Gastroesophageal sphincter (tissue), 4 donors: ENCODE measurements at regions not wholly inside any gene's neighbourhood (a gene's known extent, or its start where the extent isn't known, plus 50 kb on each side); places are given as distances from the start of the nearest gene placed in this dataset.

Experiments
- ATAC-seq: fragments of 150-250 bp; one replicate; pipeline ENCODE4 v1.9.1; 2016; ENCODE audit warnings: mild to moderate bottlenecking, moderate library complexity
- H3K27ac ChIP-seq, 4 donors: fragments of 200-600 bp; sonication (generic) in 3 of 4; 1 replicate in 3 of 4; 2 replicates in 1 of 4; pipeline ENCODE4 v1.5.1; 2016 to 2019
- H3K27me3 ChIP-seq: fragments of 200-600 bp; sonication (generic); one replicate; pipeline ENCODE4 v1.5.1; 2019
- H3K36me3 ChIP-seq, 2 donors: fragments of 200-600 bp; sonication (generic); one replicate each; pipeline ENCODE4 v1.5.1; 2019; ENCODE audit warnings: control low read depth in 1 of 2
- H3K4me1 ChIP-seq, 3 donors: fragments of 200-600 bp; sonication (generic); 1 replicate in 2 of 3; 2 replicates in 1 of 3; pipeline ENCODE4 v1.5.1; 2016 to 2019; ENCODE audit warnings: control low read depth in 2 of 3
- H3K4me3 ChIP-seq, 2 donors: fragments of 200-600 bp; sonication (generic); one replicate each; pipeline ENCODE4 v1.5.1; 2019; ENCODE audit warnings: mild to moderate bottlenecking in 1 of 2, moderate library complexity in 1 of 2
- H3K9me3 ChIP-seq, 3 donors: fragments of 200-600 bp; sonication (generic); one replicate each; pipeline ENCODE4 v1.5.1; 2017 to 2019; ENCODE audit warnings: control low read depth in 2 of 3
- CTCF ChIP-seq, 4 experiments: fragments of 200-600 bp in 2 of 4; fragments of 450-650 bp in 2 of 4; sonication (generic) in 1 of 4; IDR thresholded peaks; one replicate each; pipeline ENCODE4 v1.5.1; 2017 to 2019; ENCODE audit warnings: antibody characterized with exemption in 4 of 4, mild to moderate bottlenecking in 2 of 4, moderate library complexity in 2 of 4
- EP300 ChIP-seq: sonication (generic); formaldehyde crosslinking; IDR thresholded peaks from one replicate; pipeline ENCODE4 v1.6.1; 2017; ENCODE audit warnings: antibody characterized with exemption, mild to moderate bottlenecking
- POLR2A ChIP-seq, 2 donors: fragments of 450-650 bp; IDR thresholded peaks; one replicate each; pipeline ENCODE4 v1.6.1; 2017; ENCODE audit warnings: antibody characterized with exemption in 2 of 2, mild to moderate bottlenecking in 2 of 2, moderate library complexity in 1 of 2
- POLR2AphosphoS5 ChIP-seq: sonication (generic); formaldehyde crosslinking; IDR thresholded peaks from one replicate; pipeline ENCODE4 v1.6.1; 2017; ENCODE audit warnings: antibody characterized with exemption
- WGBS, 2 donors: methylation state at CpG; one replicate each; pipeline ENCODE4 v1.1.5; 2018; ENCODE audit warnings: low coverage in 1 of 2; 5-methylcytosine and 5-hydroxymethylcytosine counted together

- 67 to 69% methylated on average over 3 of the region's 3 CpGs for WGBS, 2 donors
- TF ChIP-seq EP300 (no peak), POLR2AphosphoS5 (no peak), CTCF (IDR thresholded peaks at IDR 0.05) (no peak), POLR2A (IDR thresholded peaks at IDR 0.05) (no peak)
- H3K27me3 ChIP-seq: no peaks in the 10 kb centered on the region
- H3K4me3 ChIP-seq: no peak overlapping the region
- H3K27ac ChIP-seq: no peak overlapping the region
- H3K9me3 ChIP-seq: no peaks in the 10 kb centered on the region
- no peaks in the 10 kb centered on the region for H3K4me1 ChIP-seq
- H3K36me3 ChIP-seq: no peaks in the 10 kb centered on the region
- ATAC-seq: no peak
These were observed 809.1 kb downstream of the ANKRD7 start for GRCh38 chr7:119033641-119034040.

GRCh38 chr7:119037941-119038340, 813.4 kb downstream of the ANKRD7 start:
- no peak overlapping the region for H3K27ac ChIP-seq
- no peak for TF ChIP-seq EP300
- no peak for TF ChIP-seq CTCF (IDR thresholded peaks at IDR 0.05)
- TF ChIP-seq POLR2A (IDR thresholded peaks at IDR 0.05): no peak
- TF ChIP-seq POLR2AphosphoS5: no peak
- ATAC-seq: no peak
- no peaks in the 10 kb centered on the region for H3K9me3 ChIP-seq
- no peaks in the 10 kb centered on the region for H3K36me3 ChIP-seq
- H3K4me3 ChIP-seq: no peak overlapping the region
- WGBS, 2 donors: 69 to 83% methylated on average over 2 of the region's 2 CpGs
- no peaks in the 10 kb centered on the region for H3K27me3 ChIP-seq
- H3K4me1 ChIP-seq: no peaks in the 10 kb centered on the region

GRCh38 chr7:119046068-119046467, 821.6 kb downstream of the ANKRD7 start:
- Histone ChIP-seq H3K36me3 (no peaks in the 10 kb centered on the region), H3K9me3 (no peaks in the 10 kb centered on the region), H3K4me3 (no peak overlapping the region), H3K27ac (no peak overlapping the region), H3K27me3 (no peaks in the 10 kb centered on the region), H3K4me1 (no peaks in the 10 kb centered on the region)
- 91 to 100% methylated on average over 1 of the region's 1 CpG for WGBS, 2 donors
- TF ChIP-seq POLR2AphosphoS5 (no peak), CTCF (IDR thresholded peaks at IDR 0.05) (no peak), EP300 (no peak), POLR2A (IDR thresholded peaks at IDR 0.05) (no peak)
- ATAC-seq: no peak

GRCh38 chr7:119065966-119066365, 841.5 kb downstream of the ANKRD7 start:
- no peak for ATAC-seq
- no peak for TF ChIP-seq POLR2A (IDR thresholded peaks at IDR 0.05)
- TF ChIP-seq POLR2AphosphoS5: no peak
- no peak for TF ChIP-seq CTCF (IDR thresholded peaks at IDR 0.05)
- no peak for TF ChIP-seq EP300
- WGBS, 2 donors: 83 to 86% methylated on average over 4 of the region's 4 CpGs

GRCh38 chr7:119086026-119086425, 861.5 kb downstream of the ANKRD7 start:
- no peak for TF ChIP-seq CTCF (IDR thresholded peaks at IDR 0.05)
- TF ChIP-seq POLR2AphosphoS5: no peak
- TF ChIP-seq POLR2A (IDR thresholded peaks at IDR 0.05): no peak
- TF ChIP-seq EP300: no peak
- Histone ChIP-seq H3K4me1 (no peaks in the 10 kb centered on the region), H3K27ac (no peak overlapping the region), H3K27me3 (no peaks in the 10 kb centered on the region), H3K36me3 (no peaks in the 10 kb centered on the region), H3K4me3 (no peak overlapping the region), H3K9me3 (no peaks in the 10 kb centered on the region)
- no peak for ATAC-seq
- 68 to 88% methylated on average over 1 of the region's 1 CpG for WGBS, 2 donors

More at GRCh38 chr7:119065966-119066365, 841.5 kb downstream of the ANKRD7 start:
- H3K36me3 ChIP-seq: no peaks in the 10 kb centered on the region
- no peaks in the 10 kb centered on the region for H3K9me3 ChIP-seq
- no peaks in the 10 kb centered on the region for H3K27me3 ChIP-seq
- no peak overlapping the region for H3K27ac ChIP-seq
- no peaks in the 10 kb centered on the region for H3K4me1 ChIP-seq
- no peak overlapping the region for H3K4me3 ChIP-seq
